Naive B cell (primary cell): ENCODE measurements at regions not wholly inside any gene's neighbourhood (a gene's known extent, or its start where the extent isn't known, plus 50 kb on each side); places are given as distances from the start of the nearest gene placed in this dataset.
"Not testable (repeated sequence)": the region's sequence is repeated elsewhere in the genome, so short reads cannot be mapped to it uniquely, and the experiment has no call there.

Experiments
- ATAC-seq, 2 donors: fragments of 150-1000 bp; cut with Tn5 transposase; 2 replicates each; pipeline ENCODE4 v1.10.0; 2021; ENCODE audit warnings: low read depth in 2 of 2, mild to moderate bottlenecking in 2 of 2, moderate library complexity in 2 of 2
- DNase-seq: peaks from one replicate; pipeline ENCODE4 v3.0.0; 2022
- H3K27ac Mint-ChIP-seq, 6 donors: one replicate each; pipeline ENCODE4 v1.8.0; 2020 to 2022; ENCODE audit warnings: mild to moderate bottlenecking in 6 of 6, mixed read lengths in 6 of 6, moderate library complexity in 5 of 6, inconsistent platforms in 2 of 6
- H3K27me3 Mint-ChIP-seq, 3 donors: one replicate each; pipeline ENCODE4 v1.8.0; 2021 to 2022; ENCODE audit warnings: mixed read lengths in 3 of 3, mild to moderate bottlenecking in 1 of 3
- H3K36me3 Mint-ChIP-seq, 2 donors: one replicate each; pipeline ENCODE4 v1.8.0; 2020 to 2022; ENCODE audit warnings: mixed read lengths in 2 of 2, inconsistent platforms in 1 of 2, mild to moderate bottlenecking in 1 of 2
- H3K4me1 Mint-ChIP-seq, 3 donors: one replicate each; pipeline ENCODE4 v1.8.0; 2020 to 2022; ENCODE audit warnings: mixed read lengths in 3 of 3, inconsistent platforms in 1 of 3, mild to moderate bottlenecking in 1 of 3, moderate library complexity in 1 of 3
- H3K4me3 Mint-ChIP-seq, 8 donors: one replicate each; pipeline ENCODE4 v1.8.0; 2020 to 2022; ENCODE audit warnings: mild to moderate bottlenecking in 8 of 8, mixed read lengths in 8 of 8, moderate library complexity in 8 of 8, inconsistent platforms in 2 of 8
- H3K9me3 Mint-ChIP-seq, 7 donors: one replicate each; pipeline ENCODE4 v1.8.0; 2020 to 2022; ENCODE audit warnings: mixed read lengths in 7 of 7, mild to moderate bottlenecking in 5 of 7, inconsistent platforms in 2 of 7, moderate library complexity in 1 of 7

DNA sequence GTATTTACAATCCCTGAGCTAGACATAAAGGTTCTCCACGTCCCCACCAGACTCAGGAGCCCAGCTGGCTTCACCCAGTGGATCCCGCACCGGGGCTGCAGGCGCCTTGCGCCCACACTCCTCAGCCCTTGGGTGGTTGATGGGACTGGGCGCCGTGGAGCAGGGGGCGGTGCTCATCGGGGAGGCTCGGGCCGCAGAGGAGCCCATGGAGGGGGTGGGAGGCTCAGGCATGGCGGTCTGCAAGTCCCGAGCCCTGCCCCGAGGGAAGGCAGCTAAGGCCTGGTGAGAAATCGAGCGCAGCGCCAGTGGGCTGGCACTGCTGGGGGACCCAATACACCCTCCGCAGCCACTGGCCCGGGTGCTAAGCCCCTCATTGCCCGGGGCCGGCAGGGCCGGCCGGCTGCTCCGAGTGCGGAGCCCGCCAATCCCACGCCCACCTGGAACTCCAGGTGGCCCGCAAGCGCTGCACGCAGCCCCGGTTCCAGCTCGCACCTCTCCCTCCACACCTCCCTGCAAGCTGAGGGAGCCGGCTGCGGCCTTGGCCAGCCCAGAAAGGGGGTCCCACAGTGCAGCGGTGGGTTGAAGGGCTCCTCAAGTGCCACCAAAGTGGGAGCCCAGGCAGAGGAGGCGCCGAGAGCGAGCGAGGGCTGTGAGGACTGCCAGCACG is 260.9 kb upstream of the BTG1 start:
- ATAC-seq, H3K27me3 Mint-ChIP-seq, DNase-seq, H3K36me3 Mint-ChIP-seq, H3K9me3 Mint-ChIP-seq: not testable (repeated sequence)
- Mint-ChIP-seq H3K4me1 (peaks cover 66 to 82% (median 71%) of the 10 kb centered on the region in 3 donors), H3K4me3 (peak overlapping the region in 1 of 8 donors; percentile 29), H3K27ac (peak overlapping the region in 4 of 6 donors; percentile 47 to 94 (median 90))

DNA sequence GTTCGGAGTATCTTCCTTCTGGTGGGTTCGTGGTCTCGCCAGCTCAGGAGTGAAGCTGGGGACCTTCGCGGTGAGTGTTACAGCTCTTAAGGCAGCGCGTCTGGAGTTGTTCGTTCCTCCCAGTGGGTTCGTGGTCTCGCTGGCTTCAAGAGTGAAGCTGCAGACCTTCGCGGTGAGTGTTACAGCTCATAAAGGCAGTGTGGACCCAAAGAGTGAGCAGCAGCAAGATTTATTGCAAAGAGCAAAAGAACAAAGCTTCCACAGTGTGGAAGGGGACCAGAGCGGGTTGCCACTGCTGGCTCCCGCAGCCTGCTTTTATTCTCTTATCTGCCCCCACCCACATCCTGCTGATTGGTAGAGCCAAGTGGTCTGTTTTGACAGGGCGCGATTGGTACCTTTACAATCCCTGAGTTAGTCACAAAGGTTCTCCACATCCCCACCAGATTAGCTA is 260.2 kb upstream of the BTG1 start:
- Mint-ChIP-seq H3K4me3 (peak overlapping the region; percentile 52 to 97 (median 90)), H3K4me1 (peaks cover 73 to 85% (median 73%) of the 10 kb centered on the region in 3 donors), H3K27ac (peak overlapping the region; percentile 86 to 99 (median 96))
- H3K9me3 Mint-ChIP-seq, ATAC-seq, H3K36me3 Mint-ChIP-seq, H3K27me3 Mint-ChIP-seq: not testable (repeated sequence)
- peak; percentile 32 for DNase-seq

DNA sequence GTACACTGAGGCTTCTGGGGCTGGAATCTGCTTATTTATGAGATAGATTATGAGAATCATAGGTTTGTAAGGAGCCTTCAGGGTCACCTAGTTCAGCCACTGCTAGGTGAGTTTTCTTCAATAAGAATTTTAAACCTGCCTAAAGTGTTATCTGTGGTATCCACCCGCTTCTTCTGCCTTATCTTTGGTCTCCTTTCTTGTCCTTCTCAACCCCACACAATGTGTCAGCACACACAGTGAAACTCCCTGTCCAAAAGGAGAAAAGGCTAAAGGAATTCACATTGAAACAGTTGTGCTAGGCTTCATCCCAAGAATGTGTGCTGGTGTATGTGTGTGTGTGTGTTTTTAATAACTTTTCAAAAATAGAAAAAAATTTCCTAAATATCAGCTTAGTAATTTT is 259.3 kb upstream of the BTG1 start:
- H3K27me3 Mint-ChIP-seq, result no peaks in the 10 kb centered on the region
- no peak for DNase-seq
- peaks cover 73 to 88% (median 76%) of the 10 kb centered on the region in 3 donors for H3K4me1 Mint-ChIP-seq
- no peak for ATAC-seq
- peak overlapping the region; percentile 90 to 99 (median 97) for H3K27ac Mint-ChIP-seq
- H3K9me3 Mint-ChIP-seq, result no peaks in the 10 kb centered on the region
- H3K4me3 Mint-ChIP-seq, result peak overlapping the region; percentile 3 to 97 (median 61)
- no peaks in the 10 kb centered on the region for H3K36me3 Mint-ChIP-seq

DNA sequence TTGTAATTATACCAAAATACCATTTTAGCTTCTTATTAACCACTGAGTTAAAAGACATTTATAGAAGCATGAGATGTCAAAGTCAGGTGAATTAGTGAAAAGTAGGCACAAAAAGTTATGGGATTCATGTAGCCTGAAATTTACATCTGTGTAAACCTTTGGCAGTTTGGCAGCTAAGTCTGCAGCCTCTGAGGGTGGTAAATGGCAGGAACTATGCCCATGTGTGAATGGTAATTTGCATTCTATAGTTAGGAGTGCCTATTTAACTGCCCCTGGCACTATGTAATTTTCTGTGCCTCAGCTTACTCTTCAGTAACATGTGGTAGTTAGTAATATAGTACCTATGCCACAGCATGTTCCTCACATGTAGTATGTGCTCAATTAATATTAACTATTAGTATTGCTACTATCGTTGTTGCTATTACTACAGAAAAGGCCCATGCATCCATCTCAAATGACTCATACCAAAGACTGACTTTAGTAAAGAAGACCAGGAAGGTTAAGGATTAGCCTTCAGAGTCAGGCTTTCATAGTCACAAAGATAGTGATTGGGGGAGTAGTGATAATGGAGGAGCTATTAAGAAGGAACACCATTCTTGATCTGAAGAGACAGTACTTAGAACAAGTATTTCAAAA is 258.7 kb upstream of the BTG1 start:
- H3K36me3 Mint-ChIP-seq, result no peaks in the 10 kb centered on the region
- H3K4me3 Mint-ChIP-seq, result peak overlapping the region; percentile 52 to 97 (median 68)
- H3K27ac Mint-ChIP-seq, result peak overlapping the region; percentile 94 to 99 (median 98)
- H3K27me3 Mint-ChIP-seq, result no peaks in the 10 kb centered on the region
- ATAC-seq, result peak in 1 of 2 donors; percentile 10
- no peak for DNase-seq
- H3K4me1 Mint-ChIP-seq, result peaks cover 73 to 88% (median 76%) of the 10 kb centered on the region in 3 donors
- no peaks in the 10 kb centered on the region for H3K9me3 Mint-ChIP-seq

DNA sequence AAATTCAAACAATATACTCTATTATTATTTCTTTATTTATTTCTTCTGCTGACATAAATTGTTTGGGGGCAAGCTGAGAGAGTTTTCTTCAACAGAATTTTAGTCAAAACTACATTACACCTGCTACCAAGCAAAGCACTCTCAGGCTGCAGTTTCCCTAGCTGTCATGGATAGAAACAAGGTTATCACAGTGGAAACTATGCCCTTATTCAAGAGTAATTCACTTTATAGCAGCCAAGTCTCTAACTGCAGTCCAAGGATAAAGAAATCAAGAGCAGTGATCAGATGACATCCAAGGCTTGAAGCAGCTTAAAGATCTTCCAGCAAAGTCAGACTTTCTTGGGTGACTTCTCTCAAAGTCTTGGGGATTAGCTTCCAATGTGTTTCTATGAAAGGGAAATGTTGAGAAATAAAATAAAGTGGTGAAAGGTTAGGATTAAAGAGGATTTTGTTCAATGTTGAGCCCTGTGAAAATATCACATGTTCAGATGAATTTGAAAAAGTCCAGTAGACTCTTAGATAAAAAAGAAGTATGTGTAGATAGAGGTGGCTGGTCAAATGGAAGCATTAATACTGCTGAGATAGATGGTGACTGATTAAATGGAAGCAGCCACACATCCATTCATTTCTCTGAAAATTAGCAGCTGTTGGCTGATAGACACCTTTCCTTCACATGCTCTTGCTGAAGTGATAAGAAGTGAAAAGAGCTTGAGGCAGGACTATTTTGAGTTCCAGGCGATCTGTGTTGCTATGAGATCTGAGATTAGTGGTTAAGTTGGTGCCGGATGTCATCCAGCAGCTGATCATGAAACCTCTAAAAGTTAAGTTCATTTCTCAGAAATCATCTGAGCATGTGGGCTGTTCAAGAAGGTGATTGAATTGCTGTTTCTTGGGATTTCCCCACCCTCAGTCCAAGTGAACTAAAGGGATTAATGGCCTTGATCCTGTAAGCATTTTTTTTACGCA is 257.8 kb upstream of the BTG1 start:
- Mint-ChIP-seq H3K9me3 (no peaks in the 10 kb centered on the region), H3K4me3 (peak overlapping the region; percentile 52 to 97 (median 66)), H3K27ac (peak overlapping the region; percentile 94 to 99 (median 98))

DNA sequence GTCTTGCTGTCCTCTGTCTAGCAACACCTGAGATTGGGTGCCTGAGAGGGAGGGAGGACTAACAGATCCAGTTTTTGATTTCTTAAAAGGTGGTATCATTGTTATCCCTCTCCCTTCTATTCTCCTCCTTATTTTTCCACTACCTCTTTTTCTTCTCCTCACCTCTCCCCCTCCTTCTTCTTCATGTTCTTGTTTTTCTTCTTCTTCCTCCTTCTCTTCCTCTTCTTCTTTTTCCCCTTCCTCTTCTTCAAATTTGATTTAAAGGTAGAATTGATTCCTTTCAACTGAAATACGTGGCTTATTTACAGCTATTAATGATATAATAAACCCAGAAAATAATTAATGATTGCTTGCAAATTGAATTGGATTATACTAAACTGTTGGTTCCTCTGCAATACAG is 256.8 kb upstream of the BTG1 start:
- DNase-seq (no peak), ATAC-seq (no peak)
- Mint-ChIP-seq H3K36me3 (peaks cover 0 to 3% of the 10 kb centered on the region in 2 donors), H3K27me3 (no peaks in the 10 kb centered on the region), H3K4me1 (peaks cover 75 to 90% (median 77%) of the 10 kb centered on the region in 3 donors), H3K27ac (peak overlapping the region; percentile 94 to 99 (median 98)), H3K9me3 (peaks cover 0 to 4% (median 0%) of the 10 kb centered on the region in 7 donors), H3K4me3 (peak overlapping the region; percentile 36 to 88 (median 60))

More for the DNA sequence above, 257.8 kb upstream of the BTG1 start:
- DNase-seq (peak; percentile 77), ATAC-seq (peak; percentile 81 to 82)
- H3K4me1 Mint-ChIP-seq, result peaks cover 75 to 88% (median 78%) of the 10 kb centered on the region in 3 donors
- H3K27me3 Mint-ChIP-seq, result no peaks in the 10 kb centered on the region
- no peaks in the 10 kb centered on the region for H3K36me3 Mint-ChIP-seq

DNA sequence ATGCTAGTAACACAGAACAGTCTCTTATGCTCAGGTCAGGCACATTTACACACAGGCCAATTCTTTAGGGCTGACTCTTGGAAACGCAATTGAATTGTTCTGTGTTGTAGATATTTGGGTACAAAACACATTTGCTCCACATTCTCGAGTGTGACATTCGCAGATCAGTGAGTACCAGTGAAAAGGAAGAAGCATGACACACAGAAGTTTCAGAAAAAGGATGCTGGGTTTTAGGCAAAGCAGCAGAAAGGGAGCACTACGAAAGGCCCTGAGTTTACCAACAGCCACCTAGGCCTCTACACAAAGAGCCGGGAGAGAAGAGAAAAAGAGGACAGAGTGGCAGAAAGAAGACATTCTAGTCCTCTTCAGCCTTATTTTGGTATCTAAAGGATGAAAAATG is 254.4 kb upstream of the BTG1 start:
- peaks cover 0 to 8% of the 10 kb centered on the region in 2 donors for H3K36me3 Mint-ChIP-seq
- peak overlapping the region; percentile 94 to 99 (median 98) for H3K27ac Mint-ChIP-seq
- no peaks in the 10 kb centered on the region for H3K27me3 Mint-ChIP-seq
- DNase-seq, result peak; percentile 52
- H3K4me1 Mint-ChIP-seq, result peaks cover 78 to 91% (median 90%) of the 10 kb centered on the region in 3 donors
- peak overlapping the region; percentile 1 to 84 (median 65) for H3K4me3 Mint-ChIP-seq
- ATAC-seq, result peak; percentile 36 to 37
- peaks cover 0 to 12% (median 5%) of the 10 kb centered on the region in 7 donors for H3K9me3 Mint-ChIP-seq

DNA sequence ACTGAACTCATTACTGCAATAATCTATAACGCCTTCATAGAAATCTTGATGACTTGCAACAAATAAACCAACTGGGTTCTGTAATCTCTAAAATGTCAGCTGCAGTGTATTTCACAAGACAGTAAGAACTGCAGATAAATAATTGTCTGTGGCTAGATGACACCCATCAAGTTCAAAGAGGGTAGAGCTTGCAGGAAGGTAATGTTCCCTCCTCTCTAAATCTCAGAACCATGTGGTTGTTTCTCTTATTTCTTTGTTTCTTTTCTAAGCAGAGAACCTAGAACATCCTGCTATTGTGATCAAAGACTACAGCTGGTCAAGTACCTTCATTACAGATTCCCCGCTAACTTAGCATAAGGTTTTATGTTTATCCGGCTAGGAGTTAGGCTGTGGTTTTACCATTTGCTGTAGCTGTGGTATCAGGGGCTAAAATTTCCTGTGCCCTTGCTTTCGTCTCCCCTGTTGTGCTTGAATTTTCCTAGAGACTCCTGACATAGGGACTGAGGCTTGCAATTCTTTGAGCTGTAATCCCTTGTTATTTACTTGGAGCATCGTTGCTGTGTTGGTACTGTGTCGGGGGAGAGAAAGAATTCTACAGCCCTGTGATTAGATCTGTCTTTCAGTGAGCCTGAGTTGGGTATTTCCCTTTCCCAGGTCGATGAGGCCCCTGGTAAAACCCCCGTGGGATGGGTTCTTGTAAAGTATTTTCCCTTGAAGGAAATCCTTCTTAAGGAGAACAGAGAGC is 253.1 kb upstream of the BTG1 start:
- ATAC-seq, result no peak
- peaks cover 71 to 90% (median 90%) of the 10 kb centered on the region in 3 donors for H3K4me1 Mint-ChIP-seq
- peak overlapping the region; percentile 94 to 99 (median 98) for H3K27ac Mint-ChIP-seq
- H3K9me3 Mint-ChIP-seq, result peaks cover 4 to 18% (median 12%) of the 10 kb centered on the region in 7 donors
- peak overlapping the region in 4 of 8 donors; percentile 21 to 69 (median 44) for H3K4me3 Mint-ChIP-seq
- peaks cover 0 to 8% of the 10 kb centered on the region in 2 donors for H3K36me3 Mint-ChIP-seq
- DNase-seq, result no peak
- H3K27me3 Mint-ChIP-seq, result no peaks in the 10 kb centered on the region

DNA sequence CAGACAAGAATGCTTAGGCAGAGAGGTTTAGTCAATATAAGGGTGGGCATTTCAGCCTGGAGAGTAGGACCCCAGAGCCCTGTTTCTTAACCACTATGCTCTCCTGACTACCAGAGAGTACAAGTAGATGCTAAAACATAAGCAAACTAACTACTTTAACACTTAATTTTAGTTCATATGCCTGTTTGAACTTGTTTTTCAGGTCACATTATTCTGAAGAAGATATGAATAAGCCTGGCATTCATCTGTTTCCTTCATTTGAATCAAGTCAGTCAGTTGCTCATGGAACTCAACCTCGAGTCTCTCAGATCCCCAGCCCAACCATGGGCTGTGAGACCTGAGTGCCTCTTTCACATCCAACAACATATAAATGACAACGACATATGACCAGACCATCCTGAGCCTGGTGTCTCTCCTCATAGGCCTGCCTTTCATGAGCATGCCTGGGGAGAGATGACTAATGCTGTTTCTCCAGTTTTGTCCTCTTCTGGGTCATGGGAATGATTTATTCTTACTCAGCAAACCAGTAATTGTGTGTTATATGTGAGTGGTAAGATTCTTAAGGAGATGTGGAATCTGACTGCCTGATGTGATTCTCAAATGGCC is 251.1 kb upstream of the BTG1 start:
- Mint-ChIP-seq H3K36me3 (peaks cover 0 to 15% of the 10 kb centered on the region in 2 donors), H3K4me1 (peaks cover 60 to 88% (median 82%) of the 10 kb centered on the region in 3 donors)

DNA sequence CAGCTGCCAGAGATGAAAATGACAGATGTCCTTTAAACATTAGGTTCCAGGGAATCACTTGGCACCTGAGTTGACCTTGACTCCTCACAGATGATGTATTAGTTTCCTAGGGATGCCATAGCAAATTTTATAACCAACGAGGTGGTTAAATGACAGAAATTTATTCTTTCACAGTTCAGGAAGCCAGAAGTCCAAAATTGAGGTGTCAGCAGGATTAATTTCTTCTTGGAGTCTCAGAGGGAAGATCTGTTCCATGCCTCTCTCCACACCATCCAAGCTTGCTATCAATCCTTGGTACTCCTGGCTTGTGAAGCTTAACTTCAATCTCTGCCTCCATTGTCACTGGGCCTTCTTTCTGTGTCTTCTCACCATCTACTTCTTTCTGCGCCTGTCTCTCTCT is 249.7 kb upstream of the BTG1 start:
- Mint-ChIP-seq H3K27me3 (no peaks in the 10 kb centered on the region), H3K36me3 (peaks cover 0 to 15% of the 10 kb centered on the region in 2 donors), H3K27ac (peak overlapping the region in 2 of 6 donors; percentile 0 to 64), H3K4me1 (peaks cover 53 to 85% (median 75%) of the 10 kb centered on the region in 3 donors), H3K9me3 (peaks cover 4 to 35% (median 21%) of the 10 kb centered on the region in 7 donors), H3K4me3 (no peak overlapping the region)
- DNase-seq (no peak), ATAC-seq (no peak)

More for the DNA sequence above, 251.1 kb upstream of the BTG1 start:
- Mint-ChIP-seq H3K27ac (peak overlapping the region; percentile 33 to 94 (median 72)), H3K27me3 (no peaks in the 10 kb centered on the region), H3K4me3 (no peak overlapping the region), H3K9me3 (peaks cover 4 to 35% (median 21%) of the 10 kb centered on the region in 7 donors)
- ATAC-seq (no peak), DNase-seq (no peak)

DNA sequence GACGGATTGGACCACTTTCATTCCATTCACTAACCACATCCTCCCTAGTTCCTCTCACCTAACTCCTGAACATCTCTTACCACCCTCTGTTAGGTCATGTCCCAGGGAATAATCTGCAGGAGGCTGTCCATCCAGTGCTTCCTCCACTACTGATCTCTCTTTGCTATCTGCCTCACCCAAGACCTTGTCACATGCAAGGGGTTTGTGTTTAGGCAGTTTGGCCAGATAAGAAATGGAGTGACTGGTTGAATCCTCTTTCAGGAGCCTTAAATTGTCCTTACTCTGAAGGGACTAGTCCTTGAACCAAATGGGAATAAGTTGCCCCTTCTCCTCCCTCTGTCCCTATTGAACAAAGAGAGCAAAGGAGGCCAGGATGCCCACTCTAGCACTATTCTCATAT is 249.2 kb upstream of the BTG1 start:
- Mint-ChIP-seq H3K4me3 (no peak overlapping the region), H3K4me1 (peaks cover 49 to 84% (median 71%) of the 10 kb centered on the region in 3 donors), H3K27me3 (no peaks in the 10 kb centered on the region), H3K27ac (peak overlapping the region in 2 of 6 donors; percentile 39 to 42), H3K36me3 (peaks cover 0 to 15% of the 10 kb centered on the region in 2 donors), H3K9me3 (peaks cover 4 to 35% (median 21%) of the 10 kb centered on the region in 7 donors)
- DNase-seq, result no peak
- ATAC-seq, result no peak

DNA sequence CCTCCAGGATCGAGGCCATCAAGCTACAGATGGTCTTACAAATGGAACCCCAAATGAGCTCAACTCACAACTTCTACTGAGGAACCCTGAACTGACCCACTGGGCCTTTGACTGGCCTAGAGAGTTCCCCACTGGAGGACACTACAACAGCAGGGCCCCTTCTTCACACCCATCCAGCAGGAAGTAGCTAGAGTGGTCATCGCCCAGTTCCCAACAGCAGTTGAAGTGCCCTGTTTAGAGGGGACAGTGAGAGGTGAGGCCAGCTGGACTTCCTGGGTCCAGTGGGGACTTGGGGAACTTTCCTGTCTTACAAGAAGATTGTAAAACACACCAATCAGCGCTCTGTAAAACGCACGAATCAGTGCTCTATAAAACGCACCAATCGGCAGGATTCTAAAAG is 247.9 kb upstream of the BTG1 start:
- DNase-seq (no peak), ATAC-seq (no peak)
- Mint-ChIP-seq H3K9me3 (peaks cover 4 to 35% (median 21%) of the 10 kb centered on the region in 7 donors), H3K27me3 (no peaks in the 10 kb centered on the region), H3K4me1 (peaks cover 36 to 74% (median 61%) of the 10 kb centered on the region in 3 donors), H3K36me3 (peaks cover 0 to 15% of the 10 kb centered on the region in 2 donors), H3K4me3 (no peak overlapping the region), H3K27ac (peak overlapping the region in 2 of 6 donors; percentile 80 to 81)
